ENCODE measurements at regions not wholly inside any gene's neighbourhood (a gene's known extent, or its start where the extent isn't known, plus 50 kb on each side); places are given as distances from the start of the nearest gene placed in this dataset.

GRCh38 chr10:3268025-3268424 lies 95.4 kb upstream of the PITRM1 start:
- TF ChIP-seq CTCF (conservative IDR thresholded peaks at IDR 0.05 in 1 of 2, IDR thresholded peaks at IDR 0.05 in 1 of 2; ENCODE audit: low read depth in 1 of 2, low read length in 2 of 2): no peak
- no peak for TF ChIP-seq EZH2 (IDR thresholded peaks at IDR 0.05; ENCODE audit: low read length, missing control alignments)
